CD14-positive monocyte (primary cell): ENCODE measurements at regions not wholly inside any gene's neighbourhood (a gene's known extent, or its start where the extent isn't known, plus 50 kb on each side); places are given as distances from the start of the nearest gene placed in this dataset.
A peak's percentile ranks its signal among the peaks of the same experiment; 100 is the strongest.

Experiments used
- DNase-seq, 3 donors: peaks; one replicate each; pipeline ENCODE4 v3.0.0-alpha.2; 2011 to 2022
- H2AFZ ChIP-seq: 2 replicates; pipeline ENCODE4 v1.6.0; 2012; ENCODE audit warnings: mild to moderate bottlenecking, low read depth, low read length, inconsistent platforms; ENCODE audit not compliant: insufficient read depth, poor library complexity, severe bottlenecking
- H3K27ac ChIP-seq, 2 donors: 1 replicate in 1 of 2; 2 replicates in 1 of 2; pipeline ENCODE4 v1.5.1; 2012 to 2013; ENCODE audit warnings: low read length in 2 of 2, control low read depth in 1 of 2, inconsistent platforms in 1 of 2, low read depth in 1 of 2, mild to moderate bottlenecking in 1 of 2
- H3K27me3 ChIP-seq, 2 donors: one replicate each; pipeline versions ENCODE4 v1.6.0 to v1.6.1; 2011 to 2013; ENCODE audit warnings: low read length in 2 of 2; ENCODE audit not compliant: control insufficient read depth in 2 of 2, insufficient read depth in 2 of 2
- H3K36me3 ChIP-seq, 2 donors: replicated peaks in 1 of 2; 1 replicate in 1 of 2; 2 replicates in 1 of 2; pipeline versions ENCODE4 v1.5.1 to v1.6.1; 2012 to 2013; ENCODE audit warnings: low read length in 2 of 2, control low read depth in 1 of 2, inconsistent platforms in 1 of 2, mild to moderate bottlenecking in 1 of 2; ENCODE audit not compliant: insufficient read depth in 2 of 2, control insufficient read depth in 1 of 2
- H3K4me1 ChIP-seq, 2 donors: 1 replicate in 1 of 2; 2 replicates in 1 of 2; pipeline versions ENCODE4 v1.5.1 to v1.6.1; 2012 to 2013; ENCODE audit warnings: low read length in 2 of 2, control low read depth in 1 of 2, inconsistent platforms in 1 of 2, mild to moderate bottlenecking in 1 of 2, moderate library complexity in 1 of 2; ENCODE audit not compliant: insufficient read depth in 2 of 2, control insufficient read depth in 1 of 2
- H3K4me2 ChIP-seq: replicated peaks from 2 replicates; pipeline ENCODE3; 2012; ENCODE audit warnings: low read length, moderate library complexity, mild to moderate bottlenecking; ENCODE audit not compliant: poor library complexity, severe bottlenecking; ENCODE audit errors: extremely low read depth
- H3K4me3 ChIP-seq, 3 experiments: fragments of 200-600 bp in 1 of 3; sonication (generic) in 1 of 3; replicated peaks in 1 of 3; 1 replicate in 2 of 3; 2 replicates in 1 of 3; pipeline ENCODE4 v1.5.1; 2011 to 2013; ENCODE audit warnings: low read length in 3 of 3, mild to moderate bottlenecking in 3 of 3, control low read depth in 2 of 3, low read depth in 2 of 3, inconsistent platforms in 1 of 3, moderate library complexity in 1 of 3
- H3K79me2 ChIP-seq: 2 replicates; pipeline ENCODE4 v1.6.0; 2012; ENCODE audit warnings: mild to moderate bottlenecking, control low read depth, inconsistent platforms, low read length, moderate library complexity; ENCODE audit not compliant: insufficient read depth
- H3K9ac ChIP-seq: 2 replicates; pipeline ENCODE4 v1.6.0; 2017; ENCODE audit warnings: low read length, mild to moderate bottlenecking; ENCODE audit not compliant: insufficient read depth, poor library complexity, severe bottlenecking
- H3K9me3 ChIP-seq, 2 donors: replicated peaks in 1 of 2; 1 replicate in 1 of 2; 2 replicates in 1 of 2; pipeline versions ENCODE4 v1.5.1 to v1.6.1; 2012 to 2013; ENCODE audit warnings: low read length in 2 of 2, control low read depth in 1 of 2; ENCODE audit not compliant: control insufficient read depth in 1 of 2, insufficient read depth in 1 of 2
- H4K20me1 ChIP-seq: 2 replicates; pipeline ENCODE4 v1.6.0; 2012; ENCODE audit warnings: mild to moderate bottlenecking, low read length, control low read depth, moderate library complexity; ENCODE audit not compliant: insufficient read depth
- H3K27ac Mint-ChIP-seq, 7 donors: one replicate each; pipeline ENCODE4 v1.8.0; 2020; ENCODE audit warnings: mild to moderate bottlenecking in 7 of 7, mixed read lengths in 7 of 7, moderate library complexity in 6 of 7, inconsistent platforms in 2 of 7
- H3K27me3 Mint-ChIP-seq, 3 donors: one replicate each; pipeline ENCODE4 v1.8.0; 2021 to 2022; ENCODE audit warnings: low read depth in 3 of 3, mild to moderate bottlenecking in 3 of 3, mixed read lengths in 3 of 3, moderate library complexity in 3 of 3, inconsistent platforms in 1 of 3
- H3K36me3 Mint-ChIP-seq, 2 donors: one replicate each; pipeline ENCODE4 v1.8.0; 2020; ENCODE audit warnings: mixed read lengths in 2 of 2, inconsistent platforms in 1 of 2, mild to moderate bottlenecking in 1 of 2
- H3K4me1 Mint-ChIP-seq: one replicate; pipeline ENCODE4 v1.8.0; 2020; ENCODE audit warnings: mild to moderate bottlenecking, mixed read lengths
- H3K4me3 Mint-ChIP-seq, 2 donors: one replicate each; pipeline ENCODE4 v1.8.0; 2020; ENCODE audit warnings: mild to moderate bottlenecking in 2 of 2, mixed read lengths in 2 of 2, moderate library complexity in 1 of 2
- H3K9me3 Mint-ChIP-seq, 7 donors: one replicate each; pipeline ENCODE4 v1.8.0; 2020 to 2022; ENCODE audit warnings: mixed read lengths in 7 of 7, mild to moderate bottlenecking in 6 of 7, moderate library complexity in 6 of 7, inconsistent platforms in 2 of 7
- CTCF ChIP-seq: fragments of 200-600 bp; IDR thresholded peaks from one replicate; pipeline ENCODE4 v1.8.0; 2022; ENCODE audit warnings: antibody characterized with exemption, mild to moderate bottlenecking
- whole genome bisulfite sequencing: methylation state at CpG from one replicate; pipeline ENCODE4 v1.1.5; 2013; ENCODE audit warnings: missing lambda C conversion rate; ENCODE audit not compliant: insufficient coverage; 5-methylcytosine and 5-hydroxymethylcytosine counted together
- intact Hi-C, 2 donors: fragments of 100-400 bp; cut with micrococcal nuclease; formaldehyde crosslinking; loops; one replicate each; pipeline versions ENCODE4 v1.15.0 to v1.15.1; 2023

- H3K4me1 ChIP-seq = no peaks in the 10 kb centered on the region
- H3K4me3 Mint-ChIP-seq = peak overlapping the region in 1 of 2 donors; percentile 43
- peaks cover 32 to 44% (median 41%) of the 10 kb centered on the region in 3 donors for H3K27me3 Mint-ChIP-seq
- 100% methylated on average over 6 of the region's 7 CpGs for WGBS
- no peak for DNase-seq
- H3K79me2 ChIP-seq = no peaks in the 10 kb centered on the region
- TF ChIP-seq CTCF = no peak
- no peaks in the 10 kb centered on the region for H4K20me1 ChIP-seq
- H3K36me3 ChIP-seq = no peaks in the 10 kb centered on the region
- intact Hi-C loops = no loop called here
- no peak overlapping the region for H3K27ac ChIP-seq
- peaks cover 2 to 9% of the 10 kb centered on the region in 2 donors for H3K27me3 ChIP-seq
- H3K4me3 ChIP-seq = no peak overlapping the region
- no peak overlapping the region for H3K27ac Mint-ChIP-seq
- no peak overlapping the region for H2AFZ ChIP-seq
- no peaks in the 10 kb centered on the region for H3K9me3 ChIP-seq
- no peak overlapping the region for H3K9ac ChIP-seq
- no peak overlapping the region for H3K4me2 ChIP-seq
- H3K4me1 Mint-ChIP-seq = peaks cover 3% of the 10 kb centered on the region
- H3K36me3 Mint-ChIP-seq = peaks cover 0 to 2% of the 10 kb centered on the region in 2 donors
- peaks cover 0 to 17% (median 2%) of the 10 kb centered on the region in 7 donors for H3K9me3 Mint-ChIP-seq
Measured at GRCh38 chr2:236857781-236858180, 227.9 kb upstream of the COPS8 start.

- Histone ChIP-seq H3K4me2 (no peak overlapping the region), H3K9me3 (peaks cover under 1 to 2% of the 10 kb centered on the region in 2 donors), H4K20me1 (no peaks in the 10 kb centered on the region), H3K4me1 (no peaks in the 10 kb centered on the region), H3K79me2 (no peaks in the 10 kb centered on the region), H3K9ac (no peak overlapping the region), H2AFZ (no peak overlapping the region), H3K4me3 (no peak overlapping the region), H3K27me3 (peaks cover 2 to 8% of the 10 kb centered on the region in 2 donors), H3K36me3 (no peaks in the 10 kb centered on the region), H3K27ac (no peak overlapping the region)
- DNase-seq = no peak
- intact Hi-C loops = no loop called here
- Mint-ChIP-seq H3K27ac (peak overlapping the region in 1 of 7 donors; percentile 20), H3K9me3 (peaks cover under 1 to 20% (median 5%) of the 10 kb centered on the region in 7 donors), H3K4me3 (no peak overlapping the region), H3K4me1 (peaks cover 3% of the 10 kb centered on the region), H3K36me3 (peaks cover 0 to 2% of the 10 kb centered on the region in 2 donors), H3K27me3 (peaks cover 32 to 43% (median 40%) of the 10 kb centered on the region in 3 donors)
- 97% methylated on average over 5 of the region's 5 CpGs for WGBS
- TF ChIP-seq CTCF = no peak
Measured at GRCh38 chr2:236858661-236859060, 227.0 kb upstream of the COPS8 start.
